OCI-LY7 (cell line): ENCODE measurements at regions not wholly inside any gene's neighbourhood (a gene's known extent, or its start where the extent isn't known, plus 50 kb on each side); places are given as distances from the start of the nearest gene placed in this dataset.

ENCODE experiments used
- BruUV-seq: library from RNA; stranded (reverse); fragments of 400-500 nt; replicated peaks from 2 replicates; lab custom pipeline; 2021; lab: Mats Ljungman, UMichigan
- CTCF ChIA-PET: fragments of 300-600 bp; sonication (Branson Sonifier 250); formaldehyde crosslinking; loops from one replicate; lab custom pipeline; 2022; ENCODE audit warnings: antibody characterized with exemption; ENCODE audit not compliant: unreplicated experiment; lab: Charles Lee
- POLR2A ChIA-PET: fragments of 300-600 bp; sonication (Branson Sonifier 250); formaldehyde crosslinking; loops from one replicate; lab custom pipeline; 2022; ENCODE audit warnings: antibody characterized with exemption; lab: Charles Lee
- DNase-seq: peaks from one replicate; pipeline ENCODE4 v3.0.0-alpha.2; 2015; ENCODE audit warnings: low spot score
- H2AFZ ChIP-seq: fragments of 200-600 bp; sonication (generic), shearing (Covaris generic); 2 replicates; pipeline ENCODE4 v1.6.1; 2014; ENCODE audit warnings: mild to moderate bottlenecking, antibody characterized with exemption, low read length, moderate library complexity
- H3K27ac ChIP-seq: fragments of 200-600 bp; sonication (generic); 2 replicates; pipeline ENCODE4 v1.5.1; 2014; ENCODE audit warnings: mixed run types, low read depth, mild to moderate bottlenecking, moderate library complexity, low read length, inconsistent platforms; ENCODE audit not compliant: poor library complexity, severe bottlenecking
- H3K36me3 ChIP-seq: fragments of 200-600 bp; sonication (generic); 2 replicates; pipeline ENCODE4 v1.6.1; 2014; ENCODE audit warnings: mild to moderate bottlenecking, antibody characterized with exemption, low read length, moderate library complexity, mixed read lengths; ENCODE audit not compliant: insufficient read depth
- H3K4me1 ChIP-seq: fragments of 200-600 bp; sonication (generic); 2 replicates; pipeline ENCODE4 v1.5.1; 2014; ENCODE audit warnings: mild to moderate bottlenecking, low read length; ENCODE audit not compliant: insufficient read depth, poor library complexity, severe bottlenecking
- H3K4me2 ChIP-seq: fragments of 200-600 bp; sonication (generic); 2 replicates; pipeline ENCODE4 v1.6.1; 2014; ENCODE audit warnings: mild to moderate bottlenecking, low read length
- H3K4me3 ChIP-seq: fragments of 200-600 bp; sonication (generic); 2 replicates; pipeline ENCODE4 v1.5.1; 2014; ENCODE audit warnings: mild to moderate bottlenecking, low read depth, low read length; ENCODE audit not compliant: poor library complexity, severe bottlenecking
- H3K79me2 ChIP-seq: fragments of 200-600 bp; sonication (generic); 2 replicates; pipeline ENCODE4 v1.6.1; 2016; ENCODE audit warnings: low read depth, mild to moderate bottlenecking, low read length, moderate library complexity, mixed read lengths; ENCODE audit not compliant: insufficient read depth
- H3K9me2 ChIP-seq: fragments of 200-600 bp; sonication (generic); 2 replicates; pipeline ENCODE4 v1.6.1; 2016; ENCODE audit warnings: mild to moderate bottlenecking, low read length, mixed read lengths; ENCODE audit not compliant: insufficient read depth
- H3K9me3 ChIP-seq: fragments of 200-600 bp; sonication (generic); 2 replicates; pipeline ENCODE4 v1.6.1; 2014; ENCODE audit warnings: mild to moderate bottlenecking, mixed run types, low read length, mixed read lengths
- H4K20me1 ChIP-seq: fragments of 200-600 bp; sonication (generic); 2 replicates; pipeline ENCODE4 v1.6.1; 2014; ENCODE audit warnings: mild to moderate bottlenecking, antibody characterized with exemption, low read length, moderate library complexity, mixed read lengths; ENCODE audit not compliant: insufficient read depth
- EZH2phosphoT487 ChIP-seq: fragments of 200-600 bp; sonication (generic); IDR thresholded peaks from 2 replicates; pipeline ENCODE4 v1.6.1; 2018; ENCODE audit warnings: low read depth, borderline replicate concordance, mild to moderate bottlenecking, mixed run types, antibody characterized with exemption, low read length, moderate library complexity, mixed read lengths
- intact Hi-C: fragments of 100-400 bp; cut with micrococcal nuclease; formaldehyde crosslinking; loops from one replicate; pipeline ENCODE4 v1.10.0; 2022; ENCODE audit not compliant: unreplicated experiment
- TF ChIP-seq, protein P1 (sequence below): fragments of 200-600 bp; sonication (generic); conservative IDR thresholded peaks from 2 replicates; pipeline ENCODE4 v1.5.1; 2014; ENCODE audit warnings: mild to moderate bottlenecking, antibody characterized with exemption, low read length, moderate library complexity, mixed read lengths

DNA sequence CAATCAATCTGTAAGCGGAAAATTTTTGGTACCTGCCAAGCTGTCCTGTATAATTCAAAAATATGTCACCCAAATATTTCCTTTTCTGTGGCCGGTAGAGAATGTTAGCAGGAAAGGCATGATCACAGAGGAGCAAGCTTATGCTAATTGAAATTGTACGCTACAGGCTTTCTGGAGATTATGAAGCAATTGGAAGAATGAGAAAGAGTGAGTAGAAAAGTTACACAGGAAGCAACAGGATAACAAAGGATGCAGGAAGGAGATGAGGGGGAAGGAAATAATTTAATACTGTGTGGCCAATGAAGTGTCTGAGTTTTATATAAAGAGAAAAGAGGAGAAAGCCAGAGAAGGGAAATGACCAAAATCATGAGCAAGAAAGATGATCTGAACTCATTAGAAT lies 627.2 kb upstream of the STXBP6 start:
- POLR2A ChIA-PET, result interaction anchor here (0.8 kb wide), 1 partner anchor 18 kb away, joined by 3 read pairs; no protein-coding TSS in a partner anchor

DNA sequence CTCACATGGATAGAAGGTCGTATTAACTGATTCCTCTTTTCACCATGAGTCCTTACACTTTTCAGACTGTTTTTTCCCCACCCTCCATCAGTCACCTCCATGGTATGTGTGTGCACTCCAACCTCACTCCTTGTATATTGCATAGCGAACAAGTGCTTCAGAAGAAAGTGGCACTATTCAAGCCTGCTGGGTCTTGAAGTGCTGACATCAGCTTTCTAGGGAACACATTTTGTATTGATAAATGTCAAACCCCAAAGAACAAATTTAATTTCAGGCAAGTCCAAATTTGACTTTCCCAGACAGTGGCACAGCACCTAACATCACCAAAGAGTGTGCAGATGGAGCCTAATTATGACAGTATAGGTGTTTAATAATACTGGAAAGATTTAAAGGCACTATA lies 617.4 kb upstream of the STXBP6 start:
- no peak overlapping the region for H3K4me2 ChIP-seq
- no peak overlapping the region for H2AFZ ChIP-seq
- H3K9me2 ChIP-seq, result no peaks in the 10 kb centered on the region
- no peak for TF ChIP-seq EZH2phosphoT487
- TF ChIP-seq, protein P1, sequence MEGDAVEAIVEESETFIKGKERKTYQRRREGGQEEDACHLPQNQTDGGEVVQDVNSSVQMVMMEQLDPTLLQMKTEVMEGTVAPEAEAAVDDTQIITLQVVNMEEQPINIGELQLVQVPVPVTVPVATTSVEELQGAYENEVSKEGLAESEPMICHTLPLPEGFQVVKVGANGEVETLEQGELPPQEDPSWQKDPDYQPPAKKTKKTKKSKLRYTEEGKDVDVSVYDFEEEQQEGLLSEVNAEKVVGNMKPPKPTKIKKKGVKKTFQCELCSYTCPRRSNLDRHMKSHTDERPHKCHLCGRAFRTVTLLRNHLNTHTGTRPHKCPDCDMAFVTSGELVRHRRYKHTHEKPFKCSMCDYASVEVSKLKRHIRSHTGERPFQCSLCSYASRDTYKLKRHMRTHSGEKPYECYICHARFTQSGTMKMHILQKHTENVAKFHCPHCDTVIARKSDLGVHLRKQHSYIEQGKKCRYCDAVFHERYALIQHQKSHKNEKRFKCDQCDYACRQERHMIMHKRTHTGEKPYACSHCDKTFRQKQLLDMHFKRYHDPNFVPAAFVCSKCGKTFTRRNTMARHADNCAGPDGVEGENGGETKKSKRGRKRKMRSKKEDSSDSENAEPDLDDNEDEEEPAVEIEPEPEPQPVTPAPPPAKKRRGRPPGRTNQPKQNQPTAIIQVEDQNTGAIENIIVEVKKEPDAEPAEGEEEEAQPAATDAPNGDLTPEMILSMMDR, result no peak
- no peaks in the 10 kb centered on the region for H3K79me2 ChIP-seq
- H3K4me1 ChIP-seq, result no peaks in the 10 kb centered on the region
- intact Hi-C loops, result no loop called here
- no peak overlapping the region for H3K4me3 ChIP-seq
- H3K27ac ChIP-seq, result no peak overlapping the region
- BruUV-seq, result no TSS peak
- H3K36me3 ChIP-seq, result no peaks in the 10 kb centered on the region
- ChIA-PET CTCF (no interaction called here), POLR2A (no interaction called here)
- H4K20me1 ChIP-seq, result no peaks in the 10 kb centered on the region
- H3K9me3 ChIP-seq, result 0 out of 2 replicates have a peak, but pooled peaks cover 7% of the 10 kb centered on the region
- DNase-seq, result no peak

More for the DNA sequence above, 627.2 kb upstream of the STXBP6 start:
- Histone ChIP-seq H3K27ac (no peak overlapping the region), H3K9me2 (no peaks in the 10 kb centered on the region), H3K4me3 (no peak overlapping the region), H3K4me2 (no peak overlapping the region), H3K9me3 (peaks cover 5% of the 10 kb centered on the region; the same call in 1 of the 2 replicates), H3K4me1 (no peaks in the 10 kb centered on the region), H4K20me1 (no peaks in the 10 kb centered on the region), H2AFZ (no peak overlapping the region), H3K36me3 (no peaks in the 10 kb centered on the region), H3K79me2 (no peaks in the 10 kb centered on the region)
- CTCF ChIA-PET, result no interaction called here
- intact Hi-C loops, result no loop called here
- DNase-seq, result no peak
- no TSS peak for BruUV-seq
- TF ChIP-seq, protein P1, result no peak
- TF ChIP-seq EZH2phosphoT487, result no peak

DNA sequence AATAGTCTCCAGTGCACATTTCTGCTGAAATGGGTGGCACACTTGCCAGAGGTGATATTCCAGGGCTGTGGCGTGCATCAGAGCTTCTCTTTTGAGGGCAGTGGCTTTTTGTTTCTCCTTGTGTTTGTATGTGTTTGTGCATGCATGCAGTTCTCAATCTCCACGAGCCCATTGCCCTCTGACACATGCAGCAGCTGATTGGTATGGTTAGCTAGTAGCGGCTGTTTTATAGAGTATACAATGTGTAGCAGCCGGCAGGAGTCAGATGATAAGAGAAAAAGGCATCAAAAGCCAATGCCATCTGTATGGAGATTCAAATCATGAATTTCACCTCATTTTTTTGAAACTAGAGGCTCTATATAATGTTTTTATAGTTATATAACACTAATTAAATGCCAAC lies 616.9 kb upstream of the STXBP6 start:
- Histone ChIP-seq H3K9me3 (0 out of 2 replicates have a peak, but pooled peaks cover 7% of the 10 kb centered on the region), H3K36me3 (no peaks in the 10 kb centered on the region), H3K9me2 (no peaks in the 10 kb centered on the region), H3K27ac (no peak overlapping the region), H3K4me3 (no peak overlapping the region), H4K20me1 (no peaks in the 10 kb centered on the region), H3K4me2 (no peak overlapping the region), H3K79me2 (no peaks in the 10 kb centered on the region), H2AFZ (no peak overlapping the region), H3K4me1 (no peaks in the 10 kb centered on the region)
- TF ChIP-seq, protein P1, result no peak
- TF ChIP-seq EZH2phosphoT487, result no peak
- no peak for DNase-seq
- ChIA-PET POLR2A (no interaction called here), CTCF (no interaction called here)
- no TSS peak for BruUV-seq
- intact Hi-C loops, result no loop called here
